ENCODE measurements at regions not wholly inside any gene's neighbourhood (a gene's known extent, or its start where the extent isn't known, plus 50 kb on each side); places are given as distances from the start of the nearest gene placed in this dataset.

GRCh38 chr5:6903934-6904333, 190.7 kb downstream of the TENT4A start:
- TF ChIP-seq EZH2 (IDR thresholded peaks at IDR 0.05; ENCODE audit: borderline replicate concordance, low read depth, low read length, poor library complexity, severe bottlenecking) (no peak), CTCF (conservative IDR thresholded peaks at IDR 0.05; ENCODE audit: low read depth, low read length) (no peak)

Measured in A673 (cell line).